NCI-H446 treated with DMSO at 0.1 percent for 48 hours (cell line): ENCODE measurements at regions not wholly inside any gene's neighbourhood (a gene's known extent, or its start where the extent isn't known, plus 50 kb on each side); places are given as distances from the start of the nearest gene placed in this dataset.
"Not testable (repeated sequence)": the region's sequence is repeated elsewhere in the genome, so short reads cannot be mapped to it uniquely, and the experiment has no call there.

Experiments used
- DNase-seq: peaks from one replicate; lab custom pipeline; 2025; lab: John Stamatoyannopoulos, UW

DNA sequence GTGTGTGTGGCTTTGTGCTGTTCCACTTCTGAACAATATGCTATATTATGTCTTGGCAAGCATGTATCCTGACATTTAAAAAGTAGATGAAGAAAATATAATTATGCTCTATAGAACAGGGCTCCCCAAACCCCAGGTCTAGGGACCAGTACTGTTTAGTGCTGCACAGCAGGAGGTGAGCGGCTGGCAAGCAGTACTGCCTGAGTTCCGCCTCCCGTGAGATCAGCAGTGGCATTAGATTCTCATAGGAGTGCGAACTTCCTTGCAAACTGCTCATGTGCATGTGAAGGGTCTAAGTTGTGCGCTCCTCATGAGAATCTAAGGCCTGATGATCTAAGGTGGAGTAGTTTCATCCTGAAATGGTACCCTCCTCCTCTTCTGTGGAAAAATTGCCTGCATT, 979.1 kb upstream of the CTNND2 start:
- no peak for DNase-seq

DNA sequence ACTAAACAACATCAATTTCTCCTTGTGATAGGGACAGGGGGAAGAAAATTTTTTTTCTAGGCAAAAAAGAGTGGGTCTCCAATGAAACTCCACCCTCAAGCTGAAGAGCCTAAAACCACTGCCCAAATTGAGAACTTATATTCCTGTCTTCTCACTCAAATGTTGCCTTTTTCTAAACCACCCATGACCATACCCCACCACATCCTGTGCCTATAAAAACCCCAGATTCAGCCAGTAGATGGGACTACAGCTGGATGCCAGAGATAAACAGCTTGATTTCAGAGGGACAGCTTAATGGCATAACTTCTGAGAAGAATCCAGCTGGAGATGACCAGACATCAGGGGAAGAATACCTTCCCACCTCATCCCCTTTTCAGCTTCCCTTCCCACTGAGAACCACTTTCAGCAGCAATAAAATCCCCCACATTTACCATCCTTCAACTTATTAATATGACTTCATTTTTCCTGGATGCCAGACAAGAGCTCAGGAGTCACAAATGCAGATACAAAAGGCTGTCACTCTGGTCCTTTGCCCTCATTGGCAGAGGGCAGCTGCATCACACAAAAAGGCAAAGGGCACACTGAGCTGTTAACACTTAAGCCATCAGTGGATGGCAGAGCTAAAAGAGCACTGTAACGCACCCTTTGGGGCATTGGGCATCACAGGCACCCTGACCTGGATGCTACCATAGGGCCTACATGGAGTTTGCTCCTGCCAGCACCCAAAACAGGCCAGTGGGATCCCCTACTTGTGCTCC, 972.5 kb upstream of the CTNND2 start:
- DNase-seq, result no peak

DNA sequence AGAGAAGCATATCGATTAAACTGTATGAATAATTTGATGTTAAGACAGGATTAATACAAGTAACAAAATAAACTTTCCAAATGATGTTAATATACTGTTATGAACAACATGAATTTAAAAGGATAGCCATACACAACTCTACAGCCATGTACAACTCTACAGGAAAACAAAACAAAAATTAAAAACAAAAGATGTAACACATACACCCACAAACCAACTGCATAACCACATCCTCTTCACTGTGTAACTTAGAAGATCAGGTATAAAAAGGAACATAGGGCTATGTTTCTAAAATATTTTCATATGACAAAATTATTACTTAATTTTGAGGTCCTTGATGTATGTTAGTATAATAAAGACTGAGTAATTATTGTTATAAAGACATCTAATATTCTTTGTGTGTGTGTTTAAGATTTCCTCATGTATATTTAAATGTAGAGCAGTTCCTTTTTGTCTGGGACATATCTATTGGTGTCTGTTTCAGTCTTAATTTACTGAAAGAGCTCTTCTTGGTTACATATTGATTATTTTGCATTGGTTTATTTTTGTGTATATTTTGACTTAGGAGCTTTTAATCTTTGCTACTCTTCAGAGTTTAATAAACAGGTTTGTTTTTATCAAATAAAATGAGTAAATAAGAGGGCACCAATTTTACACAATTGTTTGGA, 966.8 kb upstream of the CTNND2 start:
- no peak for DNase-seq

DNA sequence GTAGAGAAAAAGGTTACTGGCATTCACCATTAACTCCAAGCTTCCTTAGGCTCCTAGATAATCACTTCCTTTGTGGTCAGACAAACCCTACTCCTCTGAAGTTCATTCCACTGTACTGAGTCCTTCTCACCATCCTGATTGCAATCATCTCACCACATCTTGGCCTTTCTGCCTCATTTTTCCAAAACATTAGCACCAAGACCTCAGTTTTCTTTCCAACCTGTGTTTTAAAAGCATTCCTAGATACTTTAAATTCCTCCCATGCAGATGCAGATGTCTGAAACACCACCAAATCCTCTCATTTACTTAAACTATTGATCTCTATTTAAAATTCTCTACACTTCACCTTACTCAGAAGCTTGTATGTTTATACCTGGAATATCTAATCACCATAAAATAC, 961.3 kb upstream of the CTNND2 start:
- DNase-seq, result no peak

DNA sequence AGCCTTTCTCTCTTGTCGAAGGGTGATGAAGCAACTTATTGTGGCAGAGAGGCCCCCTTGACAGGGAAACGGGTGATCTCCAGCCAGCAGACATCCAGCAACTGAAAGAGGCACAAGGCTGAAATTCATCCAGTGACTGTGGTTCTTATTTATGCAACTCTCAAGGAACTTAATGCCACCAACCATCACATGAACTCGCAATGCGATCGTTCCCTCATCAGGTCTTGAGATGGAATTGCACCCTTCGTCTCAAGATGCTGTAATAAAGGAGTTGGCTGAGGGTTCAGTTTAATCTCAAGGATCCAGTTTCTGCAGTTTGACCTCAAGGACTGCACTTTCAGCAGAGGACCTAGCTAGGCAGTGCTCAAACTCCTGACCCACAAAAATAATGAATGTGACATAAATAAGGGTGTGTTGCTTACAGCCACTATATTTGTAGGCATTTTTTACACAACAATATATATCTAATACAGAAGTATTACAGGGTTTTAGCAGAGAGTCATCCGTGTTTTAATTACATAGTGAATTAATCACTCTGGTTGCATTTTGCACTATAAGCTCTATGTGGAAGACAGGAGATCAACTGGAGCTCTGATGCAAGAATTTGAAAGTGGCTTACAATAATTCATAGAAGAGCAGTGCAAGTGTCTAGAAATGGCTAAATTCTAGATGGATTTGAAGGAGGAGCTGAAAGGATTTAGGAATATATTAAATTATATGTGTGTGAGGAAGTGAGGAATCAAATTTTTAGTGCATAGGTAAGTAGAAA, 957.8 kb upstream of the CTNND2 start:
- DNase-seq, result no peak

DNA sequence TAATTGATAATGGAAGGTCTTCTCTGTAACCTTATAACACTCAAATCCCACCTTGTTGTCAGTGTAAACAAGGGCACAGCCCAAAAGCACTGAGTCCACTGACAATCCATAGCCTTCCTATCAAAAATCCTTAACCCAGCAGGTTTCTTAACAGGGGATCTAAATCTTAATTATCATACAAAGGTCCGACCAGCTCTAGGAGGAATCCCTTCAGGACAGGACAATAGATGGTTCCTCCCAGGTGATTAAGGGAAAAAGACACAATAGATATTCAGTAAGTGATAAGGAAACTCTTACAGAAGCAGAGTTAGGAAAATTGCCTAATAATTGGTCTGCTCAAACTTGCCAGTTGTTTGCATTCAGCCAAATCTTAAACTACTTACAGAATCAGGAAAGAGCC, 951.9 kb upstream of the CTNND2 start:
- not testable (repeated sequence) for DNase-seq

DNA sequence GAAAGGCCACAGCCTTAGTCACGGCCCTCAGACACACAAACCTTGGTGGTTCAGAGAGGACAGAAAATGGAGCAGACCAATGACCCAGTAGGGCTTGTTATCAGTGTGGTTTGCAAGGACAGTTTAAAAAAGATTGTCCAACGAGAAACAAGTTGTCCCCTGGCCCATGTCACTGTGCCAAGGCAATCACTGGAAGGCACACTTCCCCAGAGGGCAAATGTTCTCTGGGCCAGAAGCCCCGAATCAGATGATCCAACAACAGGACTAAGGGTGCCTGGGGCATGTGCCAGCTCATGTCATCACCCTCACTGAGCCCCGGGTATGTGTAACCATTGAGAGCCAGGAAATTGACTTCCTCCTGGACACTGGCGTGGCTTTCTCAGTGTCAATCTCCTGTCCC, 950.1 kb upstream of the CTNND2 start:
- DNase-seq, result no peak

DNA sequence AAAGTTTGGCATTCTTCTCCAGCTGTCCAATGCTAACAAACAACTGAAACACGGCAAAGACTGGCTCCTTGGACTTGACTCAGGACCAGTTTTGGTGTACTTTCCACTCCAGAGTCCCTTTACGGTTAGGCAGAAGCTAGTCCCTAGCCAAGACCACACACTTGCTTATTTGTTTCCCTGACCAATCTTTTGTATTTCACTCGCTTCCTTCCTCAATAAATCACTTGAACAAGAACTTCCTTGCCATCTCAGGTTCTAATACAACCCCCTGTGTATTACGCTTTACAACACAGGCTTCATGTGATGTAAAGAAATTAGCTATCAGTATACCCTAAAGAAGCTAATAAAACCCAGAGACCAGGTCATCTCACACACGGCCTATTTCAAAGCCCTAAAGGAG, 947.5 kb upstream of the CTNND2 start:
- DNase-seq, result no peak

DNA sequence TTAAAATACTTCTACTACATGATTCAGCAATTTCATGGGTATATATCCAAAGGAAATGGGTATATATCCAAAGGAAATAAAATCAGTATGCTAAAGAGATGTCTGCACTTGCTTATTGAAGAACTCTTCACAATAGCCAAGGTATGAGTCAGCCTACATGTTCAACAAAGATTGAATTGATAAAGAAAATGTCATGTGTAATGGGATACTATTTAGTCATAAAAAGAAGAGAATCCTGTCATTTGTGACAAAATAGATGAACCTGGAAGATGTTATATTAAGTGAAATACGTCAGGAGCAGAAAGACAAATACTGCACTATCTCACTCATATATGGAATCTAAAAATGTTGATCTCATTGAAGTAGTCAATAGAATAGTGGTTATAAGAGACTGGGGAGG, 944.5 kb upstream of the CTNND2 start:
- DNase-seq, result no peak

DNA sequence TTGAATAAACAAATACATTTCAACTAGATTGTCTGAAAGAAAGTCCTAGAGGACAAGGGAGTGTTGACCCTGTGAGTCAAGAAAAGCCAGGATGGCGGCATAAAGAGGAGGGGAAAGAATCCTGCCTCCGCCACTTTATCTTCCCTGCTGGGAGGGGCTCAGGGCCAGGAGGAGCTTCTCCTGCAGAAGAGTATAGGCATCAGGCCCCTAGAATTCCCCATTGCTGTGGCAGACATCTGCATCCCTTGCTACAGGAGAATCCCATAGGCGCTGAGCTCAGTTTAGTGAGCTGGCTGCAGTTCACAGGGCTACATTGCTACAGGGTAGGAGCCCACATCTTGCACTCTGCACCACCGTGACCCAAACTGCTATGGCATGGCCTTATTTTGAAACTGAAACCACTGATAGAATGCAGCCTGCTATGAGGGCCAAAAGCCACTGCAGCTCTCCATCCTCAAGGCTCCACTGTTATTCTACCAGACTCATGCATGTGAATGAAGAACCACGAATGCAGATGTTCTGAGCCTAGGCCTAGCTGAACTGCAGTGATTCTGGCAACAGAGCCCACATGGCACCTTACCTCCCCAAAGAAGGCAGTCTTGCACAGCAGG, 941.4 kb upstream of the CTNND2 start:
- no peak for DNase-seq

DNA sequence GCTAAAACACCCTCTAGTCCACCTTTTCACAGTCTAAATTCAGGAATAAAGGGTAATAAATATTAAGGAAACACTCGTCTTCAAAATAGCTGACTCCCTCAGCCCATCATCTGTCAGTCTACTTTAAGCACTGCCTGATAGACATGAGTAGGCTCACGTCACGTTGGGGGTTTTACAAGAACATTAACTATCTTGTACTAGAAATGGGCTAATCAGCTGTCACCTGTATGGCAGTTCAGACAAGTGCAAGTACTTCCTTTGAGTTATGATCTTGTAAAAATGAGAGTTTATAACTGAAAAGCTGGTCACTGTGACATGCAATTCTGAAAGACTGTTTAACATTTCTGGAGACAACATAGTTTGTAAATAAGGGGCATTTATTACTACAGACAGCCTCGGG, 936.7 kb upstream of the CTNND2 start:
- DNase-seq, result no peak

DNA sequence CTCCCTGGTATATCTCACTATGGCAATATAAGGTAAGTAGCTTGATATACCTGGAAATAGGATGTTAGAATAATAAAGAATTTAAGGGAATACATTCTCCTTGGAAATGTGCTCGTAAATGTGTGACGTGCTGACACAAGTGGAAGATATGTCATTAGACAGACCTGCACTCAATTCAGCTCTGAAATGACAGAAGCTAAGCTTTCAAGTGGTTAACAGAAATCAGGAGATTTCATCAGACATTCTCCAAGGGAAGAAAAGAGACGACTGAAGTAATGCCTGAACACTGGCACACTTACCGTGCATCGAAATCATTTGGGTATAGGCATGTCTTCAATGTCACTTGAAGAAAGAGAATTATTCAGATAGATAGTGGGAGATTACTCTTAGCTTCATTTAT, 933.3 kb upstream of the CTNND2 start:
- DNase-seq, result no peak

DNA sequence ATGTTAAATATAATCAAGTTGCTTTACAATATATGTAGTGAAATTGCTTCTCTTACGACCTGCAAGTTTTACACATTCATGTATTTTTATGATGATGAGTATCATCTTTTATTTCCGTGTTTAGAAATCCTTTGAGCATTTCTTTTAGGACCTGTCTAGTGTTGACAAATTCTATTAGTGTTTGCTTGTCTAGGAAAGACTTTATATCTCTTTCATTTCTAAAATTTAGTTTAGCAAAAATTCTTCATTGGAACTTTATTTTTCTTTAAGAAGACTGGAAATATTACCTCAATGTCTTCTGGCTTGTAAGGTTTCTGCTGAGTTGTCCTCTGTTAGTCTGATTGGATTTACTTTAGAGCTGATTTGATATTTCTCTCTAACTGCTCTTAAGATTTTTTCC, 920.9 kb upstream of the CTNND2 start:
- DNase-seq, result no peak

DNA sequence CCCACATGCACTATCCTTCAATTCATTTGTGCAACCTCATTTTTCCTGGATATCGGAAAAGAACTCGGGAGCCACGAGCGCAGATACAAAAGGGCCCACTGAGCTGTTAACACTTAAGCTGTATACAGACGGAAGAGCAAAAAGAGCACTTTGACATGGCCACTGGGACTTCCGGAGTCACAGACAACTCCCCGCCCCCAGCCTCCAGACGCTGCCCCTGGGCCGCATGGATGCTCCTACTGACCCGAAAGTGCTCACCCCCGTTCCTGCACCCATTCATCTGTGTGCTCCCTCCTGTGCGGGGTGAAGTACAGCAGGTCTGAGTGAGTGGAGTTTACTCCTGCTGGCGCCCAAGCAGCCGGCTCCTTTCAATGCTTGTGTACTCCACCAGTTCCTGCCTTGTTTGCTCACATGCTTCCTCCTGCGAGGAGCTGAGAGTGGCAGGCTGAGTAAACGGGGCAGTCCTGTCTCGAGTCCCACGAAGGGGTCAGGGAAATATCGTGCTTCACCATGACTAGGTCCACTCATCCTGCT, 901.0 kb upstream of the CTNND2 start:
- no peak for DNase-seq

DNA sequence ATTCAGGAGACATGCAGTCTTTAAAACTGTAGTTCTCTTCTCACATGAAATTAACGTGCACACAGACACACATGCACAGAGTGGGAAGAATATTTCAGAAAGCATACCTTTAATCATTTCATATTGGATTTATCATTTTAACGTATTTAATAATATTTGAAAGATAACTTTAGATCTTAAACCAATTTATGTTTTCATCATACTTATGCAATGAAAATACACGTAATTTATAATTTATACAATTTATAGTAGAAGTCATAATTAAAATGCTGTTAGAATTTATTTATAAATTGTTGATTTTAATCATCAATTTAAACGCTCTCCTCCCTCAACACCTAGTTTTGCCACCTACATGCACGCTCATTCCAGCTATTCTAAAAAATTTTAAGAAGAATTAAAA, 894.9 kb upstream of the CTNND2 start:
- DNase-seq, result no peak

DNA sequence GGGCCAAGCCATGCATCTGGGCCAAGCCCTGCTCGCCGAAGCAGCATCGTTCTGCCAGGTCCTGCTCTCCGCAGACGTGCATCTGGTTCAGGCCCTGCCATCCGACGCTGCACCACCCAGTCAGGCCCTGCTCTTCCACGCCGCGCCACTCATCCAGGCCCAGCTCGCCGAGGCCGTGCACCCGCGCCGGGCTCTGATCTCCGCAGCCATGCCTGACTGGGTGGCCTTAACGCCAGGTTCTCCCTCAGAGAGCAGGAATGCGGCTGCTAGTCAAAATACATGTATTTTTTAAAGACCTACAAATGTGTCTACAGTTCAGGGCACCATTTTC, 891.1 kb upstream of the CTNND2 start:
- no peak for DNase-seq

DNA sequence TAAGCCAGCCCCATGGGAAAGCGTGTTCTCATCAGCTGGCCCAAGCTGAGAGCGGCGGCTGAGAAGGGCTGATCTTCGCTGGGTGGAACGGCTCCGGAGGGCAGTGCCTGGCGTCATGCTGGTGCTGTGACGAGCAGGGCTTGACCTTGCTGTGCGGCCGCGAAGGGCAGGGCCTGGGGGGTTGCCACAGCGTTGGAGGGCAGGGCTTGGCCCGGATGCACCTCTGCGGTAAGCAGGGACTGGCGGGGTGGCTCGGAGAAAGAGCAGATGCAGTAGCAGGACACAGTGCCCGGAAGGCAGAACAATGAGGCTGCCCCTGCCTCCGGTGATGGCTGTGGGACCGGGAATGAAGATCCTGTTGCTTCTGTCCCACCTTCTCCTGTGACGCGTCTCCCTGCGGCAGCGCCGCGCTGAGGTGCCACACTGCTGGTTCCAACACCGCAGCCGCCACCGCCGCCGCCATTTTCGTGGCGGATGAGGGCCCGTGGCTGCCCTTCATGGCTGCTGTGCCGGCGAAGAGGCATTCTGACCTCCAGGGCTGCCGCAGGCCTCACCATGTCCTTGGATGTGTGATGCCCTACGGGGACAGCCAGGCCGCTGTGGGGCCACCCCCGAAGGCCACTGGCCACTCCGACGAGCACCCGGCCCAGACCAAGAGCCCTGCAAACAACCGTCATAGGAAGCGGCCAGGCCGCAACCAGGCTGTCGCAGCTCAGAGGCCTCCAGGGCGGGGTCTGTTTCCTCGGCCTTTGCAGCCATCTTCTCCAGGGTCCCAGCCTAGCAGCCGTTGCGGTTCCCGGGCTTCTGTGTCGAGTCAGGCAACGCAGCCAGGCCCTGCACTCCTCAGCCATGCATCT, 890.5 kb upstream of the CTNND2 start:
- DNase-seq, result no peak

DNA sequence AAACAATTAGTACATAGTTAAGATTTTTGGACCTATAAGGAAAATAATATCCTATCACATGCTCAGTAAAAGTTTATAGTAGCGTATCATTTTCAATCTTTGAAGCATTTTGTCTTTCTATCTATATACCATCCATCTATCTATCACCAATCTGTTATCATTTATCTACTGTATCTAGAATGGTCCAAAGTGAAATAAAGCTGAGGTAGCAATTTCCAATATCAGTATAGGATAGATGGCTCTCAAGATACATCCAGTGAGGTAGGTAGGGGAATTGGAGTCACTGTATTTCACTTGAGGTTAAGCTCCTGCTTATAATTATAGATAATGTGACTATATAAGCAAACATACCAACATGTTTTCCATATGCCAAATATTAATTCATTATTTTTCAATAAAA, 889.1 kb upstream of the CTNND2 start:
- DNase-seq, result no peak

DNA sequence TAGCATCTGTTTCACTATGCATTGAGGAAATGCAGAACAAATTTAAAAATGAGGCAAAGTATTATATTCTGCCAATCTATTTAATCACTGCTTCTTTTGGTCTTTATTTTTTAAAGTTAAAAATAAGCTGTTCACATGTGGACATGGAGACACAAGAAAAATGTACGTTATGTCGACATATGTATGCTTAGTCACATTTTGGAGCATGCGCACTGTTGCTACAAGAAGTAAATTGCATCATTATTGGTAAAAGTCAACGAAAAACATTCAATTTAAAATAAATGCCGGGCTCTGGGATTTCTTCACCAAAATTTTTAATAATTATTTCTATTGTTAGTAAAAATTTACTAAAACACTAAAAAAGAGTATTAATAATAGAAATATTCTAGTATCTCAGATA, 876.3 kb upstream of the CTNND2 start:
- DNase-seq, result no peak

DNA sequence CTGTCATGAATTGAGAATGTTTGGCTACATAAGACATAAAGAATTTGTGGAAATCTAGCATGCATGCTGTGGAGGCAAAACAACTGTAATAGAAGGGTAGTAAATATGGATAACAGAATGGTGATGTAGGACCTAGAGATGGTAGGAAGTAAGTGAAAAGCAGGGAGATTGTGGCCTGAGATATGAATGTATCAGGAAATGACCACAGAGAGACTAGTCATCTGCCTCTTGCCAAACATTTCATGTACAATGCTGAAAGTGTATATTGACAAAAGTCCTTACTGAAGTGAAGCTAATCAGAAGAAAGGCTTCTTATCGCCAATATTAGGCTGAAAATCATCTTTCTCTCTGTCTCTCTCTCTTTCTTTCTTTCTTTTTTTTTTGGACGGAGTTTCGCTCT, 873.1 kb upstream of the CTNND2 start:
- no peak for DNase-seq

DNA sequence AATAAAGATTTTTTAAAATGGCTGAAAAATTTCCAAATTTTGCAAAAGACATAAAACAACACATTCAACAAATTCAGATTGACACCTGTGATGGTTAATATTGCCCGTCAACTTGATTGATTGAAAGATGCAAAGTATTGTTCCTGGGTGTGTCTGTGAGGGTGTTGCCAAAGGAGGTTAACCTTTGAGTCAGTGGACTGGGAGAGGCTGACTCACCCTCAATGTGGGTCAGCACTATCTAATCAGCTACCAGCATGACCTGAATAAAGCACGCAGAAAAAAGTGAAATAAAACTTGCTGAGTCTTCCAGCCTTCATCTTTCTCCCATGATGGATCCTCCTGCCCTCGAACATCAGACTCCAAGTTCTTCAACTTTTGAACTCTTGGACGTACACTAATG, 868.0 kb upstream of the CTNND2 start:
- no peak for DNase-seq

DNA sequence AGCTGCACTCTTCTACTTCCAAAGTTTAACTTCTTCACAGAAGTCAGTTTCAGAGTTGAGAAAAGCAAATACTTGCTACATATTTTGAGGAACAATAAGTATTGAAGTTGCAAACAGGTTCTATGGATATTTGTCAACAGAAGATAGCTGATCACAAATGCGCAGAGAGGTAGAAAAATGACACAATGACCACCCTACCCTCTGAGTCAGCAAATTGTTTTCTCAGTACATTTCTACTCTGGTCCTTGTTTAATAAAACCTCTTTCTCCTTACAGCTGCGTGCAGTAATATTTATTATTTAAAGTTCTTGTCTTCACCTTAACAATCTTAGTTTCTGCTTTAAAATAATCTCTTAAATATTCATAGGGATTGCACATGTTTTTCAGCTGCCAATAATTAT, 855.1 kb upstream of the CTNND2 start:
- no peak for DNase-seq
